ENCODE measurements at regions not wholly inside any gene's neighbourhood (a gene's known extent, or its start where the extent isn't known, plus 50 kb on each side); places are given as distances from the start of the nearest gene placed in this dataset.
"Not testable (repeated sequence)": the region's sequence is repeated elsewhere in the genome, so short reads cannot be mapped to it uniquely, and the experiment has no call there.

GRCh38 chr17:63057560-63057959 lies 91.5 kb downstream of the TANC2 start:
- TF ChIP-seq CTCF (conservative IDR thresholded peaks at IDR 0.05; ENCODE audit: low read length); EZH2phosphoT487 (IDR thresholded peaks at IDR 0.05; ENCODE audit: borderline replicate concordance): not testable (repeated sequence)
